HFFc6 (cell line): ENCODE measurements at regions not wholly inside any gene's neighbourhood (a gene's known extent, or its start where the extent isn't known, plus 50 kb on each side); places are given as distances from the start of the nearest gene placed in this dataset.
"Not testable (repeated sequence)": the region's sequence is repeated elsewhere in the genome, so short reads cannot be mapped to it uniquely, and the experiment has no call there.

Experiments
- DNase-seq: peaks from one replicate; pipeline ENCODE4 v3.0.0-alpha.2; 2018
- H3K27ac Mint-ChIP-seq: 2 replicates; pipeline ENCODE4 v1.8.0; 2020; ENCODE audit warnings: mild to moderate bottlenecking, mixed read lengths
- H3K27me3 Mint-ChIP-seq: 2 replicates; pipeline ENCODE4 v1.8.0; 2021; ENCODE audit warnings: mild to moderate bottlenecking, moderate library complexity, mixed read lengths; ENCODE audit not compliant: insufficient read depth
- H3K36me3 Mint-ChIP-seq: 2 replicates; pipeline ENCODE4 v1.8.0; 2021; ENCODE audit warnings: low read depth, mixed read lengths
- H3K4me1 Mint-ChIP-seq: 2 replicates; pipeline ENCODE4 v1.8.0; 2020; ENCODE audit warnings: low read depth, mixed read lengths
- H3K4me3 Mint-ChIP-seq: 2 replicates; pipeline ENCODE4 v1.8.0; 2020; ENCODE audit warnings: mild to moderate bottlenecking, moderate library complexity, mixed read lengths
- H3K9me3 Mint-ChIP-seq: 2 replicates; pipeline ENCODE4 v1.8.0; 2020; ENCODE audit warnings: mild to moderate bottlenecking, mixed read lengths
- CTCF ChIP-seq: fragments of 200-600 bp; sonication (generic); IDR thresholded peaks from 2 replicates; pipeline ENCODE4 v1.5.0; 2021; ENCODE audit warnings: antibody characterized with exemption, mild to moderate bottlenecking

- Mint-ChIP-seq H3K9me3 (no peaks in the 10 kb centered on the region), H3K4me1 (peaks cover 6% of the 10 kb centered on the region), H3K4me3 (peak overlapping the region; percentile 84), H3K27me3 (peaks cover 4% of the 10 kb centered on the region), H3K27ac (no peak overlapping the region), H3K36me3 (no peaks in the 10 kb centered on the region)
- DNase-seq = peak; percentile 8
- TF ChIP-seq CTCF = peak; percentile 98
Observed at GRCh38 chr18:961644-962355, 57.1 kb downstream of the ADCYAP1 start.

GRCh38 chr18:963276-963675 lies 58.6 kb downstream of the ADCYAP1 start:
- H3K9me3 Mint-ChIP-seq = no peaks in the 10 kb centered on the region
- H3K36me3 Mint-ChIP-seq = no peaks in the 10 kb centered on the region
- no peak for DNase-seq
- H3K4me1 Mint-ChIP-seq = peaks cover 6% of the 10 kb centered on the region
- no peak overlapping the region for H3K4me3 Mint-ChIP-seq
- TF ChIP-seq CTCF = no peak
- no peak overlapping the region for H3K27ac Mint-ChIP-seq
- H3K27me3 Mint-ChIP-seq = peaks cover 3% of the 10 kb centered on the region

- H3K27me3 Mint-ChIP-seq = no peaks in the 10 kb centered on the region; the same call in none of the 2 replicates
- H3K4me3 Mint-ChIP-seq = no peak overlapping the region
- H3K9me3 Mint-ChIP-seq = peaks cover 7% of the 10 kb centered on the region; the same call in 1 of the 2 replicates
- H3K4me1 Mint-ChIP-seq = peaks cover 6% of the 10 kb centered on the region
- H3K36me3 Mint-ChIP-seq = no peaks in the 10 kb centered on the region
- TF ChIP-seq CTCF = no peak
- H3K27ac Mint-ChIP-seq = no peak overlapping the region
- no peak for DNase-seq
Observed at GRCh38 chr18:965921-966758, 61.5 kb downstream of the ADCYAP1 start.

GRCh38 chr18:966759-967576 lies 62.3 kb downstream of the ADCYAP1 start:
- Mint-ChIP-seq H3K4me3 (no peak overlapping the region), H3K9me3 (peaks cover 7% of the 10 kb centered on the region; the same call in 1 of the 2 replicates), H3K4me1 (peaks cover 2% of the 10 kb centered on the region), H3K27me3 (no peaks in the 10 kb centered on the region; the same call in 1 of the 2 replicates), H3K27ac (no peak overlapping the region), H3K36me3 (no peaks in the 10 kb centered on the region)
- DNase-seq = no peak
- no peak for TF ChIP-seq CTCF

- not testable (repeated sequence) for H3K27ac Mint-ChIP-seq, H3K9me3 Mint-ChIP-seq, H3K4me3 Mint-ChIP-seq, H3K36me3 Mint-ChIP-seq, DNase-seq, H3K27me3 Mint-ChIP-seq, H3K4me1 Mint-ChIP-seq
Observed at GRCh38 chr18:968910-969309, 64.2 kb downstream of the ADCYAP1 start.

- H3K27me3 Mint-ChIP-seq, H3K4me3 Mint-ChIP-seq, H3K9me3 Mint-ChIP-seq, DNase-seq, H3K4me1 Mint-ChIP-seq, H3K36me3 Mint-ChIP-seq, H3K27ac Mint-ChIP-seq: not testable (repeated sequence)
Observed at GRCh38 chr18:969311-969710, 64.6 kb downstream of the ADCYAP1 start.

- H3K36me3 Mint-ChIP-seq = not testable (repeated sequence)
Observed at GRCh38 chr18:974606-975005, 69.9 kb downstream of the ADCYAP1 start.

GRCh38 chr18:976393-977128 lies 71.9 kb downstream of the ADCYAP1 start:
- H3K36me3 Mint-ChIP-seq, H3K4me1 Mint-ChIP-seq, DNase-seq, H3K27ac Mint-ChIP-seq, H3K27me3 Mint-ChIP-seq: not testable (repeated sequence)
- Mint-ChIP-seq H3K9me3 (peaks cover 29% of the 10 kb centered on the region), H3K4me3 (peak overlapping the region; percentile 2; the same call in 1 of the 2 replicates)

More at GRCh38 chr18:974606-975005, 69.9 kb downstream of the ADCYAP1 start:
- not testable (repeated sequence) for H3K4me3 Mint-ChIP-seq, H3K4me1 Mint-ChIP-seq, DNase-seq, H3K27me3 Mint-ChIP-seq, H3K27ac Mint-ChIP-seq
- H3K9me3 Mint-ChIP-seq = peaks cover 31% of the 10 kb centered on the region

GRCh38 chr18:977327-977726 lies 72.7 kb downstream of the ADCYAP1 start:
- DNase-seq, H3K27me3 Mint-ChIP-seq, H3K4me3 Mint-ChIP-seq, H3K27ac Mint-ChIP-seq, H3K4me1 Mint-ChIP-seq, H3K36me3 Mint-ChIP-seq: not testable (repeated sequence)
- H3K9me3 Mint-ChIP-seq = peaks cover 29% of the 10 kb centered on the region
